ENCODE measurements at regions not wholly inside any gene's neighbourhood (a gene's known extent, or its start where the extent isn't known, plus 50 kb on each side); places are given as distances from the start of the nearest gene placed in this dataset.

DNA sequence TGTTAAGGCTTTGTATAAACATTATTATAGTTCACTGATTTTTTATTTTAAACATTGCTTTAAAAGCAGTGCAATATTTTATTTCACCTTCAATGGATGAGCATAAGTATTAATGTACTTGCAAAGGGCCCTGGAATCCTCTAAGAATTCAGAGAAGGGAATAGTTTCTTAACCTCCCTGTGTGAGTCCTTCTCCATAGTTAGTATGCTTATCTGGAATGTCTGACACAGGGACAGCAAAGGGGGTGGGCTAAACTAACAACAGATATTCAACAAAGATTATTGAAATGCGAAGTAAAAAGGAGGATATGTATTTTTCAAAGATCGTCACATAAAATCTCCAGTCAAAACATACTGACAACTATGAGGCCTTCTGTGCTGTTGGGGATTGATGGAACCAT is 300.4 kb downstream of the CENPW start:
- TF ChIP-seq POLR2A (IDR thresholded peaks at IDR 0.05) (no peak), CTCF (IDR thresholded peaks at IDR 0.05) (no peak)
